ENCODE measurements at regions not wholly inside any gene's neighbourhood (a gene's known extent, or its start where the extent isn't known, plus 50 kb on each side); places are given as distances from the start of the nearest gene placed in this dataset.
"Not testable (repeated sequence)": the region's sequence is repeated elsewhere in the genome, so short reads cannot be mapped to it uniquely, and the experiment has no call there.

DNA sequence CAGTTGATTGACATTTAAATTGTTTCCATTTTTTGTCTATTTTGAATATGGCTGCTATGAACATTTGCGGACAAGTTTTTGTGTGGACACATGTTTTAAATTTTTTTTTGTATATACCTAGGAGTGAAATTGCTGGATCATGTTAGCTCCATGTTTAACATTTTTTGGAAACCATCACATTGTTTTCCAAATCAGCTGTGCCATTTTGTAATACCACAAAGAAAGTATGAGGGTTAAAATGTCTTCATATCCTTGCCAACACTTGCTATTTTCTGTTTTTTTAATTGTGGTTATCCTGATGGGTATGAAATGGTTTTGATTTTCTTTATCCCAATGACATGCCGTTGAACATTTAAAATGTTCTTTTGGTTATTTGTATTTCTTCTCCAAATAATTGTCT lies 52.1 kb downstream of the CARTPT start:
- Mint-ChIP-seq H3K27me3 (peaks cover 26% of the 10 kb centered on the region), H3K4me3 (no peak overlapping the region), H3K9me3 (ENCODE audit: low read depth) (no peaks in the 10 kb centered on the region), H3K4me1 (peaks cover 5% of the 10 kb centered on the region), H3K27ac (no peak overlapping the region), H3K36me3 (no peaks in the 10 kb centered on the region)
- ATAC-seq: no peak
- DNase-seq: no peak
- CTCF ChIA-PET: no interaction called here

DNA sequence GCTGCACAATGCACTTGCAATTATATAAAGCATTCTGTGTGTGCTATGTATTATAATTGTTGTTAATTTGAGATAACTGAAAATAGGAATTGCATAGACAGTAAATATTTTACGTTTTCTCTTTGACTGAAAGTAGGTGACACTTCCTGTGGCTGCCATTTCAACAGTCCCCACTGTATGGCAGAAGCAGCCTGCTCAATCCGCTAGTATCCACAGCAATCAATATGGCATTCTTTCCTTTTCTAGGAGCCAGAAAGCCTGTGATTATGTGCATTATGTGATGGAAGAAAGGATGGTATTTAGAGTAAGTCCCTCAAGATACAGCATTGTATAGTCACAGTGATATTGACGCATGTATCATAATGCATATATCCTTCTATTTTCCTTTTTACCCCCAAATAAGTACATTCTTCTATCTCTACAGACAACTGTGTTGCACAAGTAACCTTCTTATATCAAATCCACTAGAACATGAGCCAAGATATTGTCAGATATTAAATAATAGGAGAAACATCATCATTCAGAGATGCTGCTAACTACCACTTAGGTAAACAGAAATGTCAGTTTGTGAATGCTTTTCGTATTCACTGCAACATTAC lies 59.7 kb downstream of the CARTPT start:
- no peak overlapping the region for H3K27ac Mint-ChIP-seq
- no peaks in the 10 kb centered on the region for H3K9me3 Mint-ChIP-seq (ENCODE audit: low read depth)
- ATAC-seq: no peak
- no peaks in the 10 kb centered on the region for H3K36me3 Mint-ChIP-seq
- CTCF ChIA-PET: no interaction called here
- no peak for DNase-seq
- H3K4me1 Mint-ChIP-seq: peaks cover 12% of the 10 kb centered on the region
- H3K4me3 Mint-ChIP-seq: no peak overlapping the region
- H3K27me3 Mint-ChIP-seq: peaks cover 44% of the 10 kb centered on the region

DNA sequence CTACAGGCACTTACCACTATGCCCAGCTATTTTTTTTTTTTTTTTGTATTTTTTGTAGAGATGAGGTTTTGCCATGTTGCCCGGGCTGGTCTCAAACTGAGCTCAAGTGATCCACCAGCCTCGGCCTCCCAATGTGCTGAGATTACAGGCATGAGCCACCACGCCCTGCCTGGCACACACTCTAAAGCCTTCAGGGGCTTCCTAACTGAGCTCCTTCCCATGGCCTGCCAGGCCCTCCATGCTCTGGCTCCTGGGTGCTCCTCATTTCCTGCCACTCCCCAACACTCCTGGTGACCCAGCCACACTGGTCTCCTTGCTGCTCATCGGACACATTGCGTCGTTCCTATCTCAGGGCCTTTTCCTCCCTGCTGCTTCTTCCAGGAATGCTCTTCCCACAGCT lies 61.5 kb downstream of the CARTPT start:
- H3K36me3 Mint-ChIP-seq: no peaks in the 10 kb centered on the region
- no peak overlapping the region for H3K27ac Mint-ChIP-seq
- H3K9me3 Mint-ChIP-seq (ENCODE audit: low read depth): no peaks in the 10 kb centered on the region
- DNase-seq: no peak
- CTCF ChIA-PET: interaction anchor here (0.8 kb wide), 1 partner anchor 527 kb away, joined by 3 read pairs; no protein-coding TSS in a partner anchor
- peaks cover 12% of the 10 kb centered on the region for H3K4me1 Mint-ChIP-seq
- no peak overlapping the region for H3K4me3 Mint-ChIP-seq
- no peak for ATAC-seq
- peaks cover 37% of the 10 kb centered on the region for H3K27me3 Mint-ChIP-seq

DNA sequence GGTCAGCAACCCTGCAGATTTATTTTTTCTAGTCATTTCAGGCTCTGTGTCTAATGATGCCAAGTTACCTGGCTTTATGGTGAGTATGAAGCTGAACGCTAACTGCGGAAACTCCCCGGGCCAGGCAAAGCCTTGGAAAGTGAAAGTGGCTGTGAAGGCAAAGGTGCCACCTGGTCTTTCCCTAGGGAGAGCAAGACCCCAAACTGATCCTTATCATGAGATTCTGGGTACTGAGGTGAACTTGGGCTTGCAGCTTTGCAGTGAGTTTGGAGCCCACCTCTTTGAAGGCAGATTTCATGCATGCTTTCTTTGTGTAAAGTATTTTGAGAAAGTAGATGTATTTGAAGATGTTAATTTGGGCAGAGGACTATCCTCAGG lies 63.3 kb downstream of the CARTPT start:
- Mint-ChIP-seq H3K36me3 (no peaks in the 10 kb centered on the region), H3K4me3 (no peak overlapping the region), H3K4me1 (peaks cover 12% of the 10 kb centered on the region), H3K27ac (no peak overlapping the region), H3K27me3 (peaks cover 29% of the 10 kb centered on the region), H3K9me3 (ENCODE audit: low read depth) (no peaks in the 10 kb centered on the region)
- CTCF ChIA-PET: interaction anchor here (0.7 to 1.0 kb wide), 2 partner anchors 8 to 25 kb away, joined by 3 read pairs; no protein-coding TSS in a partner anchor
- DNase-seq: no peak
- ATAC-seq: no peak

DNA sequence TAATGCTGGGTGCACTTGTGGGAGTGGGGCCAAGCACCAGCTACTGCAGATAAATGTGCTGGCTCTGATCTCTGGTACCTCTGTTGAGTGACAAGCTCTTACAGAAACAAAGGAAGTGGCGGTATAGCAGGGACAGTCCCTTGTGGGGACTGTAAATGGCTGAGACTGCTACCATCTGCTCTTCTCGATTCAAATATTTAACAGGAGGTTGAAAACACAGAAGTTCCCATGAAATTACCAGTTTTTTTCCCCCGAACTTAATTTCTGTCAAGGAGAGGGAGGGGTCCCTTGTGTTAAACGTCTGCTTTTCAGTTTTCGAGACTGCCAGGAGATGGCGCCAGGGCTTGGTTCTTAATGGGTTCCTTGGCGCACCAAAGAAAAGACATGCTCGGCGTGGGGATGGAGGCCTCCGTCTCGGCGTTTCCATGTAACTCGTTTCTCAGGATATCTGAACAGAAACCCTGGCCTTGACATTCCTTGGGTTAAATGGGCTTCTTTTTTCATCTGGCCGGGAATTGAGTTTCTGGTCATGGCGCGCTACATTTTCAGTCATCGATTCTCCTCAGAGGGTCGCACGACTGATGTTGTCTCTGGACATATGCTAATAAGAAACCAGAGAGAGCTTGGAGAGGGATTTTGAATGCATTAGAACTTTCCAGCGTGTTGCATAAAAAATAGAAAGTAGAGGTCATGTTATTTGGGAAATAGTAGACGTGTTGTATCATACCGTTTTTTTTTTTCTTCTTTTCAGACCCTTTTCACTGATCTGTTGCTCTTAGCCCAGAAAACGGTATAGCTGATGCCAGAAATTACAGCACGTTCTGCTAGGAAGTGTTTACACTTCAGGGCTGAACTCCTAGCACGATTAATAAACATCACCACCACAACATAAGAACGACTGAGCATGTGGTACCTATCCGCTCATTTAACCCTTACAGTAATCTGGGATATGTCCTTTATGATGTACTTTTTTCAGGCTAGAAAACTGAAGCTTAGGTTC lies 64.0 kb downstream of the CARTPT start:
- peaks cover 31% of the 10 kb centered on the region for H3K27me3 Mint-ChIP-seq
- H3K4me1 Mint-ChIP-seq: peaks cover 12% of the 10 kb centered on the region
- ATAC-seq (peak; percentile 81), DNase-seq (peak; percentile 57)
- no peaks in the 10 kb centered on the region for H3K9me3 Mint-ChIP-seq (ENCODE audit: low read depth)
- CTCF ChIA-PET: interaction anchor here (0.7 to 1.0 kb wide), 2 partner anchors 9 to 25 kb away, joined by 3 read pairs; no protein-coding TSS in a partner anchor
- H3K27ac Mint-ChIP-seq: no peak overlapping the region
- no peak overlapping the region for H3K4me3 Mint-ChIP-seq
- H3K36me3 Mint-ChIP-seq: no peaks in the 10 kb centered on the region

DNA sequence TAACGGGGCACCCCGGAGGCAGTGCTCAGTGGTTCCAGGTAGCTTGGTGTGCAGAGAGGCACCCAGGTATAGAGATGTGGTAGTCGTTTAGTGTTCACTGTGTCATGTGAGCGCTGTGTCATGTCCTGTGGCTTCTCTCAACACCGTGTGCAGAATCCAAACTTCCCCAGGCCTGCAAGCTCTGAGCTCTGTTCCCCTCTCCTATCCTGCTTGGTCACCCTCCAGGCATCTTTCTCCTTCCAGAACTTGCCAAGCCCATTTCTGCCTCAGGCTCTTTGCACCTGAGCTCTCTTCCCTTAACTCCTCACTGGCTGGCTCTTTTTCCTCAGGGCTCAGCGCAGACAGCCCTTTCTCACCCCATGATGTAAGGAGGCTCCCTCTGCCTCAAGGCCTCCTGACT lies 64.8 kb downstream of the CARTPT start:
- H3K4me3 Mint-ChIP-seq: no peak overlapping the region
- H3K27me3 Mint-ChIP-seq: peaks cover 33% of the 10 kb centered on the region
- H3K4me1 Mint-ChIP-seq: peaks cover 12% of the 10 kb centered on the region
- CTCF ChIA-PET: no interaction called here
- H3K9me3 Mint-ChIP-seq (ENCODE audit: low read depth): peaks cover under 1% of the 10 kb centered on the region
- no peak overlapping the region for H3K27ac Mint-ChIP-seq
- DNase-seq (no peak), ATAC-seq (no peak)
- H3K36me3 Mint-ChIP-seq: no peaks in the 10 kb centered on the region

DNA sequence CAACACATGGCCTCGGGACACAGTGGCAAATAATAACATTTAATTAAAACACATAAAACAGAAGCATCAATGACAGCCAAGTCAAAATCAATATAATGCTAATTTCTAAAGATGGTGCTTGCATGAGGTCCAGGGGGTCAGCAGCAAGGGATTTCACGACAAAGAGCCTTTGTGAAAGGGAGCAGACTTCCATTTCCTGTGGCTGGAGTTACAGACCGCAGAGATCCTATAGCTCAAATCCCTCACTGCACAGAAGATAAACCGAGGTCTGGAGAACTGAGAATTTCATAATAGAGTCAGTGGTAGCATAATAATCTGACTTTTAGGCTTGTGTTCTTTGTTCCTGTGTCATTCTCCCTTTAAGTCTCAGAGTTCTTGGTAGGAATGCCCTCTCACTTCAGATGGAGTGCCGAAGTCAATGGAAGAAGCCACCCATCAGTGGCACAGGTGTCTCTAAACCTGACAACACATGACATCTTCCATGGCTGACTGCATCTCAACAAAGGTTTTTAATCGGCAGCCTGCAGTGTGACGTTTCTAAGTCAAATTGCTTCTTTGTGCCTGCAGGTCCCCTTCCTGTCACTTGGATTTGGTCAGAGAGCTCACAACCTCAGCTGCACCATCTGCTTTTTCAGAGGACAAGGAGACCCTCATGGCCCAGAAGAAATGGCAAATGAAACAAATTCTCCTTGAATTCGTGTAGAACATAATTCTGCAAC lies 67.4 kb downstream of the CARTPT start:
- Mint-ChIP-seq H3K27ac (no peak overlapping the region), H3K9me3 (ENCODE audit: low read depth) (peaks cover 3% of the 10 kb centered on the region)

DNA sequence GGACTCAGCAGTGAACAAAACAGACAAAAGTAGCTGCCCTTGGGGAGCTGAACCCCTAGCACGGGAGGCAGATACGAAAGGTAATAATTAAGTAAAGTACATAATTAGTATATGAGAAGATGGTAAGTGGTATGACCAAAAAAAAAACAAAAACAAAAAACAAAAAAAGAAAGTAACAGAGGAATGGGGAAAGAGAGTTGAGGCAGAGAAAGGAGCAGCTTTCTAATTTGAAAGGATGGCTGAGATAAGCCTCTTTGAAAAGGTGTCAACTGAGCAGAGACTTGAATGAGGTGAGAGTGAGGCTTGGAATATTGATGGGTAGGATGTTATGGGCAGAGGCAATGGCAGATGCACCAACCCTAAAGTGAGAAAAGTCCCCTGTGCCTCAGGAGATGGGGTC lies 69.7 kb downstream of the CARTPT start:
- Mint-ChIP-seq H3K9me3 (ENCODE audit: low read depth) (peaks cover 7% of the 10 kb centered on the region), H3K27me3 (peaks cover 15% of the 10 kb centered on the region), H3K36me3 (no peaks in the 10 kb centered on the region), H3K4me3 (no peak overlapping the region), H3K4me1 (no peaks in the 10 kb centered on the region), H3K27ac (no peak overlapping the region)
- ATAC-seq (no peak), DNase-seq (no peak)
- CTCF ChIA-PET: no interaction called here

More for the DNA sequence above, 67.4 kb downstream of the CARTPT start:
- Mint-ChIP-seq H3K27me3 (peaks cover 27% of the 10 kb centered on the region), H3K4me3 (no peak overlapping the region), H3K36me3 (no peaks in the 10 kb centered on the region), H3K4me1 (peaks cover 12% of the 10 kb centered on the region)
- ATAC-seq: no peak
- CTCF ChIA-PET: no interaction called here
- no peak for DNase-seq

DNA sequence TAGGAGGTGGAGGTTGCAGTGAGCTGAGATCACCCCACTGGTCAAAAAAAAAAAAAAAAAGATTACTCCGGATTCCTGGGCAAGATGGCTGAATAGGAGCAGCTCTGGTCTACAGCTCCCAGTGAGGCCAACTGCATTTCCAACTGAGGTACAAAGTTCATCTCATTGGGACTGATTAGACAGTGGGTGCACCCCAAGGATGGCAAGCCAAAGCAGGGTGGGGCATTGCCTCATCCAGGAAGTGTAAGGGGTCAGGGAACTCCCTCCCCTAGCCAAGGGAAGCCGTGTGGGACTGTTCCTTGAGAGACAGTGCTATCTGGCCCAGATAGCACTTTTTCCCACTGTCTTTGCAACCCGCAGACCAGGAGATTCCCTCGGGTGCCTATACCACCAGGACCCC lies 70.7 kb downstream of the CARTPT start:
- CTCF ChIA-PET: no interaction called here
- no peak overlapping the region for H3K4me3 Mint-ChIP-seq
- H3K27me3 Mint-ChIP-seq: peaks cover 15% of the 10 kb centered on the region
- peaks cover 7% of the 10 kb centered on the region for H3K9me3 Mint-ChIP-seq (ENCODE audit: low read depth)
- DNase-seq (no peak), ATAC-seq (no peak)
- no peaks in the 10 kb centered on the region for H3K4me1 Mint-ChIP-seq
- no peak overlapping the region for H3K27ac Mint-ChIP-seq
- no peaks in the 10 kb centered on the region for H3K36me3 Mint-ChIP-seq

DNA sequence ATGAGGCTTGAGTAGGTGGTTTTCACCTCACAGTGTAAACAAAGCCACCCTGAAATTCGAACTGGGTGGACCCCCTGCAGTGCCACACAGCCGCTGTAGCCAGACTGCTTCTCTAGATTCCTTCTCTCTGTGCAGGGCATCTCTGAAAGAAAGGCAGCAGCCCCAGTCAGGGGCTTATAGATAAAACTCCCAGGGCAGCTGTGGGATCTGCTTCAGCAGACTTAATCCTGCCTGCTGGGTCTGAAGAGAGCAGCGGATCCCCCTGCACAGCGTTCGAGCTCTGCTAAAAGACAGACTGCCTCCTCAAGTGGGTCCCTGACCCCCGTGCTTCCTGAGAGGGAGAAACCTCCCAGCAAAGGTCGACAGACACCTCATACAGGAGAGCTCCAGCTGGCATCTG lies 71.4 kb downstream of the CARTPT start:
- CTCF ChIA-PET: no interaction called here
- no peak for DNase-seq
- no peaks in the 10 kb centered on the region for H3K36me3 Mint-ChIP-seq
- H3K4me1 Mint-ChIP-seq: no peaks in the 10 kb centered on the region
- H3K27ac Mint-ChIP-seq: no peak overlapping the region
- peaks cover 15% of the 10 kb centered on the region for H3K27me3 Mint-ChIP-seq
- no peak overlapping the region for H3K4me3 Mint-ChIP-seq
- ATAC-seq: no peak
- peaks cover 12% of the 10 kb centered on the region for H3K9me3 Mint-ChIP-seq (ENCODE audit: low read depth)

DNA sequence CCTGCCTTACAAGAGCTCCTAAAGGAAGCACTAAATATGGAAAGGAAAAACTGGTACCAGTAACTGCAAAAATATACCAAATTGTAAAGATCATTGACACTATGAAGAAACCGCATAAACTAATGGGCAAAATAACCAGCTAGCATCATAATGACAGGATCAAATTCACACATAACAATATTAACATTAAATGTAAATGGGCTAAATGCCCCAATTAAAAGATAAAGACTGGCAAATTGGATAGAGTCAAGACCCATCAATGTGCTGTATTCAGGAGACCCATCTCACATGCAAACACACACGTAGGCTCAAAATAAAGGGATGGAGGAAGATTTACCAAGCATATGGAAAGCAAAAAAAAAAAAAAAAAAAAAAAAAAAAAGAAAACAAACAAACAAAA lies 73.0 kb downstream of the CARTPT start:
- Mint-ChIP-seq H3K9me3 (ENCODE audit: low read depth) (peaks cover 12% of the 10 kb centered on the region), H3K27me3 (peaks cover 15% of the 10 kb centered on the region)
- H3K4me1 Mint-ChIP-seq, H3K36me3 Mint-ChIP-seq, DNase-seq, ATAC-seq, H3K27ac Mint-ChIP-seq, H3K4me3 Mint-ChIP-seq, CTCF ChIA-PET: not testable (repeated sequence)

DNA sequence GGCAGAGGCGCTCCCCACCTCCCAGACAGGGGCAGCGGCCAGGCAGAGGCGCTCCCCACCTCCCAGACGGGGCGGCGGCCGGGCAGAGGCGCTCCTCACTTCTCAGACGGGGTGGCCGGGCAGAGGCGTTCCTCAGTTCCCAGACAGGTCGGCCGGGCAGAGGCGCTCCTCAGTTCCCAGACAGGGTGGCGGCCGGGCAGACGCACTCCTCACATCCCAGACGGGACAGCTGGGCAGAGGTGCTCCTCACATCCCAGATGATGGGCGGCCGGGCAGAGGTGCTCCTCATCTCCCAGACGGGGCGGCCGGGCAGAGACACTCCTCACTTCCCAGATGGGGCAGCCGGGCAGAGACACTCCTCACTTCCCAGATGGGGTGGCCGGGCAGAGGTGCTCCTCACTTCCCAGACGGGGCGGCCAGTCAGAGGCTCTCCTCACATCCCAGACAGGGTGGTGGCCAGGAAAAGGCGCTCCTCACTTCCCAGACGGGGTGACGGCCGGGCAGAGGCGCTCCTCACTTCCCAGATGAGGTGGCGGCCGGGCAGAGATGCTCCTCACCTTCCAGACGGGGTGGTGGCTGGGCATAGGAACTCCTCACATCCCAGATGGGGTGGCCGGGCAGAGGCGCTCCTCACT lies 75.1 kb downstream of the CARTPT start:
- CTCF ChIA-PET: no interaction called here
- H3K9me3 Mint-ChIP-seq (ENCODE audit: low read depth): peaks cover 13% of the 10 kb centered on the region

DNA sequence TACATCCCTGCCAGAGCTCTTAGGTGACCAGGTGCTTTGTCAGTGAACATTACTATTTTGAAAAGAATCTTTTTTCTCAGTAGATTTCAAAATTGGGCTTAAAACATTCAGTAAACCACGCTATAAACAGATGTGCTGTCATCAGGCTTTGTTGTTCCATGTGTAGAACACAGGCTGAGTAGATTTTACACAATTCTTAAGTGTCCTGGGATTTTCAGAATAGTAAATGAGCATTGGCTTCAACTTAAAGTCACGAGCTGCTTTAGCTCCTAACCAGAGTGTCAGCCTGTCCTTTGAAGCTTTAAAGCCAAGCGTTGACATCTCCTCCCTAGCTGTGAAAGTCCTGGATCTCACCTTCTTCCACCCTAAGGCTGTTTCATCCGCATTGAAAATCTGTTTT lies 83.6 kb downstream of the CARTPT start:
- H3K36me3 Mint-ChIP-seq: no peaks in the 10 kb centered on the region
- H3K27ac Mint-ChIP-seq: no peak overlapping the region
- no peak overlapping the region for H3K4me3 Mint-ChIP-seq
- CTCF ChIA-PET: no interaction called here
- DNase-seq (no peak), ATAC-seq (no peak)
- H3K9me3 Mint-ChIP-seq (ENCODE audit: low read depth): peaks cover 6% of the 10 kb centered on the region
- H3K27me3 Mint-ChIP-seq: peaks cover 50% of the 10 kb centered on the region
- no peaks in the 10 kb centered on the region for H3K4me1 Mint-ChIP-seq

More for the DNA sequence above, 75.1 kb downstream of the CARTPT start:
- H3K4me1 Mint-ChIP-seq: no peaks in the 10 kb centered on the region
- DNase-seq (no peak), ATAC-seq (no peak)
- H3K4me3 Mint-ChIP-seq: no peak overlapping the region
- no peaks in the 10 kb centered on the region for H3K36me3 Mint-ChIP-seq
- H3K27ac Mint-ChIP-seq: no peak overlapping the region
- peaks cover 7% of the 10 kb centered on the region for H3K27me3 Mint-ChIP-seq
